ENCODE measurements at regions not wholly inside any gene's neighbourhood (a gene's known extent, or its start where the extent isn't known, plus 50 kb on each side); places are given as distances from the start of the nearest gene placed in this dataset.

DNA sequence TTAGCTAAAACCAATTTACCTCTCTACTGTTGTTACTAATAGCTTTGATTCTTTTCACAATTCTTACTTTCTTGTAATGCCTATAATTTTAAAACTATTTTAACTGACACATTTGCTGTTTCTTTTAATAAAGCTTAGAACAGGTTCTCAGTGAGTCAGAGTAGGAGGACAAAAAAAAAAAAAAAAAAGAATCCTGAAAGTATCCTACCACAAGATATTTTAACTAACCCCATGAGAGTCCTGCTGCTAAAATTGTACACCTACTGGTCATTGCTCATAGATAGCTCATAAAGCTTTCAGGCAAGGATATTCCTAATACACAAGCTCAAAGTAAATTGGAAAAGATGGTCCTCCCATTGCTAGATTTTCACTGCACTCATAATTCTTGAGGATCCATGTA is 301.0 kb downstream of the CENPW start:
- TF ChIP-seq, protein P1, sequence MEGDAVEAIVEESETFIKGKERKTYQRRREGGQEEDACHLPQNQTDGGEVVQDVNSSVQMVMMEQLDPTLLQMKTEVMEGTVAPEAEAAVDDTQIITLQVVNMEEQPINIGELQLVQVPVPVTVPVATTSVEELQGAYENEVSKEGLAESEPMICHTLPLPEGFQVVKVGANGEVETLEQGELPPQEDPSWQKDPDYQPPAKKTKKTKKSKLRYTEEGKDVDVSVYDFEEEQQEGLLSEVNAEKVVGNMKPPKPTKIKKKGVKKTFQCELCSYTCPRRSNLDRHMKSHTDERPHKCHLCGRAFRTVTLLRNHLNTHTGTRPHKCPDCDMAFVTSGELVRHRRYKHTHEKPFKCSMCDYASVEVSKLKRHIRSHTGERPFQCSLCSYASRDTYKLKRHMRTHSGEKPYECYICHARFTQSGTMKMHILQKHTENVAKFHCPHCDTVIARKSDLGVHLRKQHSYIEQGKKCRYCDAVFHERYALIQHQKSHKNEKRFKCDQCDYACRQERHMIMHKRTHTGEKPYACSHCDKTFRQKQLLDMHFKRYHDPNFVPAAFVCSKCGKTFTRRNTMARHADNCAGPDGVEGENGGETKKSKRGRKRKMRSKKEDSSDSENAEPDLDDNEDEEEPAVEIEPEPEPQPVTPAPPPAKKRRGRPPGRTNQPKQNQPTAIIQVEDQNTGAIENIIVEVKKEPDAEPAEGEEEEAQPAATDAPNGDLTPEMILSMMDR (IDR thresholded peaks at IDR 0.05; ENCODE audit: insufficient read depth, low read depth, low read length): no peak
- TF ChIP-seq EZH2 (IDR thresholded peaks at IDR 0.05; ENCODE audit: insufficient read depth, low read length): no peak
